GF-D8 (cell line): ENCODE measurements at regions not wholly inside any gene's neighbourhood (a gene's known extent, or its start where the extent isn't known, plus 50 kb on each side); places are given as distances from the start of the nearest gene placed in this dataset.

Experiments
- DNase-seq: peaks from one replicate; lab custom pipeline; 2025; lab: John Stamatoyannopoulos, UW

- no peak for DNase-seq
Observed at GRCh38 chr15:96390986-96391385, 60.5 kb downstream of the NR2F2 start.

DNA sequence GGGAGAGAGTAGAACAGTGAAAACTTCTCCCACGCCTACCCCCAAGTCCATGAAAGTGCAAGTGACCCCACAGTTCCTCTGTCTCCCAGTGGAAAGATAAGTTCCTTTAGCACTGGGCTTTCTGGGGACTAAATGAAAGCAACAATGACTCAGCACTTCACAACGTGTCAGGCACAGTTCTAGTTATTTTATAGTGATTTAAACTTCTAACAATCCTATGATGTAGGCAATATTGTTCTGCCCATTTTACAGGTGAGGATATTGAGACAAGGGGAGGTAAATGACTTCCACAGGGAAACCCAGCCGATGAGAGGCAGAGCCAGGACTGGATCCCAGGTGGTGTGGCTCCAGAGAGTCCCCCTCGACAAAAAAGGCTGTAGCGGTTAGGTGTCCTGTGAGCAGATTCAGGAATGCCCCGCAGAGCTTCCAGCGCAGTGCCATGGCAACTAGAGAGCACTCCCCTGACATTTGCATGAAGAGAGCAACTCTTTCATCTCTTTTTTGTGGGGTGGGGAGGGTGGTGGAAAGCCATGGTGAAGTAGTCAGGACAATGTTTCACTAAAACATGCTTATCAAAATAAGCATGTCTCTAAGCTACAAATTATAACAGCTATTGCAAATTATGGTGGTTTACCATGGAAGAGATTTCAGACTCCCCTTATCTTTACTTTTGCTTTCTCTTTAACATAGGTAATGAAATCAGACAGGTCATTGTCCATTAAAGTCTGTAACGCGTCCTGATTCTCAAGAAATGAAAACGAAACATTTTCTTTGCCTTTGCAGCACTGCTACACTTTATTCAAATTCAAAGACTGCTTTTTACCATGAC lies 62.1 kb downstream of the NR2F2 start:
- no peak for DNase-seq

- DNase-seq: no peak
Observed at GRCh38 chr15:96393209-96393513, 62.7 kb downstream of the NR2F2 start.

DNA sequence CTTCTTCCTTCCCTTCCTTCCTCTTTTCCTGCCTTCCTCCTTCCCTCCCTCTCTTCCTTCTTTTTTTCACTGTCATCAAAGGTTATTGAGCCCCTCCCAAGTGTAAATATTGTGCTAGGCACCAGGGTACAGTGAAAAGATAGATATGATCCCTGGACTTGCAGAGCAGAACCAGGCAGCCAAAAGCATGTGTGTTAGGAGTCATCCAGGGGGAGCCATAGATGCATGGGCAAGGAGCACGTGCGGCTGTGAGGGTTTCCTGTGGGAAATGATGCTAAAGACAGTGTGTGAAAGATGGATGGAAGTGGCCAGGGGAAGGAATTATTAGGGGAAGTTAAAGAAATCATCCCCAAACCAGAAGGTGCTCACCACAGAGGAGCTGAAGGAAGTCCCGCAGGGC lies 65.2 kb downstream of the NR2F2 start:
- no peak for DNase-seq

GRCh38 chr15:96398776-96399175 lies 68.3 kb downstream of the NR2F2 start:
- DNase-seq: no peak

DNA sequence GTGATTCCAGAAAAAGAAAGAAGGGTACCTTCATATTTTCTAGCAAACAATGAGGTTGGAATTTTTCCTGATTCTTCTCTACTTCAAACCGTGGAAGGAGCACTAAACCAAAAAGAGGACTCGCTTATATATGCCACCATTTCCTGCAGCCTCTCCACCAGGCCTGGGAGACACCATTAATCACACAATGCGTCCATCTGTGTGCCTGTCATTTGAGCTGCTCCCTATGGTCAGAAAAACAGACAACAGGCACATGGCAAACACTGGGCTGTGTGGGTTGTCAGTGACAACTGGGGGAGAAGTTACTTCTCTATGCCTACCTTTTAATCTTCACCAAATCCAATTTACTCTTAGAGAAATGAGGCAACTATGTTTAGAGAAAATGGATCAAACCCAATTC lies 71.9 kb downstream of the NR2F2 start:
- DNase-seq: no peak

DNA sequence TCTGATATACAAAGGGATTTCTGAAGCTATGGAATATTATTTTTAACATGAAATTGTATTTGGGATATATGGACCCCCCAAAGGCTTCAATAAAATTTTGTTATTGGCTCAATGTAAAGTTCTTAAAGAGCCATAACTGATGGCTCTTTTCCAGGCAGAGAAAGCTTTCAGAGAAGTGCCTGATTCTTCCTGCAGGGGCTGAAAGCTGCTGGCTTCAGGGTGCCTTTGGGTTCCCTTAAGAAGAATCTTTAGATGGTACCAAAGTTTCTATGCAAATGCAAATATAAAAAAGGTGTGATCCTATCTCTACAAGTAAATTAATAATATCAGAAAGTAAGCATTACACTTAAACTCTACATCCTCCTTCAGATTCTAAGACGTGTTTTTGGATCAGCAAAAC lies 72.6 kb downstream of the NR2F2 start:
- no peak for DNase-seq

DNA sequence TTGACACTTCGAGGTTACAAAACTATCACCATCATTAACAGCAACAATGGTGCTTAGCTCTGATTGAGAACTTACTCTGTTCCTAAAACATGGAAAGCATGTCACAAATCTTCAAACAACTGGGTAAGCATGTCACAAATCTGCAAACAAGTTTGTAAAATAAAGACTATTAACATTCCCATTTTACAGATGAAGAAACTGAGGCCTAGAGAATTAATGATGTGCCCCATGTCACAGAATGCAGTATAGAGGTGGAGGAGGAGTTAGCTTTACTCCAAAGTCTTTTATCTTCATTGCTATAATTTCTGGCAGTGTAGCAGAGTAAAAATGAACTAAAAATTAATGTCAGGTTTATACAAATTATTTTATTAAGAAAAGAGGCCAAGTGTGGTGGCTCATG lies 73.4 kb downstream of the NR2F2 start:
- DNase-seq: no peak

GRCh38 chr15:96404560-96404959 lies 74.1 kb downstream of the NR2F2 start:
- DNase-seq: no peak

GRCh38 chr15:96406291-96406690 lies 75.8 kb downstream of the NR2F2 start:
- DNase-seq: no peak

- no peak for DNase-seq
Observed at GRCh38 chr15:96406701-96407100, 76.2 kb downstream of the NR2F2 start.

DNA sequence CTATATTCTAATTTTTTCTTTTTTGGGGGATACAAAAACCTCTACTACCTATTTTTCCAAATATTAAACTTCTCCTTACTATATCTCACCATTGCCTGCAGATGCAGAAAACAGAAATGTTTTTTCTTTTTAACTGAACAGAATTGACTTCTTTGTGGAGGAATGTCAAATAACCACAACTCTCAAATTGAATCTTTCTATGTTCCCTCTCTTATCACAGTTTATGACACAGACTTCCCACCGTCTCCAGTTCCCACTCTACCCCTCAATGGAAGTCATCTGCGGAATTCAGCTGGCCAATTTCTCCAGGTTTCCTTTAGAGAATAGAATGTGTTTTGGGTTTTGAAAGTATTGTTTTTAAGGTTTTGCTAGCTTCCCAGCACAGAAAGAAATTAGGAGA lies 77.0 kb downstream of the NR2F2 start:
- no peak for DNase-seq

GRCh38 chr15:96408591-96409183 lies 78.2 kb downstream of the NR2F2 start:
- no peak for DNase-seq

- no peak for DNase-seq
Observed at GRCh38 chr15:96409215-96410138, 79.0 kb downstream of the NR2F2 start.

GRCh38 chr15:96410175-96411055 lies 79.9 kb downstream of the NR2F2 start:
- DNase-seq: no peak

- DNase-seq: no peak
Observed at GRCh38 chr15:96411056-96412031, 80.8 kb downstream of the NR2F2 start.

DNA sequence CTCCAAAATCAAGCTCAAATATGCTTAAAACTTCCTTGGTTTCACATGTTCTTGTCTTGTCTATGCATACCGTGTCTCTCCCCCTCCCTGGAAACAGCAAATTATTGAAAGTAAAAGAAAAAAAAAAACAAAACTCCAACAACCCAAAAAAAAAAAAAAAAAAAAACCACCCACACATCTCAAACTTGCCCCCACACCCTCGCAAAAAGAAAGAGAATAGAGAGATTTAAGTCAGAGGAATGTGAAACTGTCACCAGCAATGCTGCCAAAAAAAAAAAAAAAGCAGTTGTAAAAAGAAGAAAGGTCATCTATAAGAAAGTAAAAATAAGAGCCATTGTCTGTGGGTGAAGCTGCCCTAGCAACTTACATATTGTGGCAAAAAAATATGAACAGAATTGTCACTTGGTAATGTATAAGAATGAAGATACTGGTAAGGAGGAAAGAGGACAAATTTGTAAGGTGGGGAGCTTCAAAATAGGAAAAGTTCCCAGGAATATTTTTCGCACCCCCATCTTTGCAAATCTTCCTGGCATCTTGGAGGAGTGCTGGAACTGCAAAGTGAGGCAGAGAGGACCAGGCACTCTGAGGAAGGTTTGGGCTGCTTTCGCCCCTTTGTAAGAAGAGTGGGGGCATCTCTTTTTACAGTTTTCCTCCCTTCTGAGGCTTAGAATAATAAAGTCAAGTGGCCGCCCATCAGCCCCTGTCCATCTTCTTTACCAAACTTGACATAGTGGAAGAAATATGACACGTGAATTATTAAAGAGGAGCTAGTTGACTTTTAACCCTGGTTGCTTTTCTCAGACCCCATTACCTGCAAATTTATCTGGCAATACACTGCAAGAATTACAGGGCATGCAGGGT lies 81.8 kb downstream of the NR2F2 start:
- no peak for DNase-seq

DNA sequence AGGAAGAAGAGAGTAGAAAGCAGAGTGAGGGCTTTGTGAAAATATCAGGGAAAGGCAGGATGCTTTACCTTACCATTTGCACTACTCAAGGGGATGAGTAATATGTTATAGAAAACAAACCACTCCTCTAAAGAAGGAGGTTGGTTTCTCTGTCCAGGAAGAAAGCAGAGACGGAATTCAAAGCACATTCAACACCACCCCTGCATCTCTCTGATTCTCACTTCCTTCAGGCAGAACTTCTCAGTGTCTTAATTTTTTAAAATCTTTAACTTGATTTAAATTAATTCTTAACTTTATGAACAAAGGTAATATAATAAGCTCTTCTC lies 82.4 kb downstream of the NR2F2 start:
- no peak for DNase-seq

- no peak for DNase-seq
Observed at GRCh38 chr15:96413657-96414056, 83.2 kb downstream of the NR2F2 start.

DNA sequence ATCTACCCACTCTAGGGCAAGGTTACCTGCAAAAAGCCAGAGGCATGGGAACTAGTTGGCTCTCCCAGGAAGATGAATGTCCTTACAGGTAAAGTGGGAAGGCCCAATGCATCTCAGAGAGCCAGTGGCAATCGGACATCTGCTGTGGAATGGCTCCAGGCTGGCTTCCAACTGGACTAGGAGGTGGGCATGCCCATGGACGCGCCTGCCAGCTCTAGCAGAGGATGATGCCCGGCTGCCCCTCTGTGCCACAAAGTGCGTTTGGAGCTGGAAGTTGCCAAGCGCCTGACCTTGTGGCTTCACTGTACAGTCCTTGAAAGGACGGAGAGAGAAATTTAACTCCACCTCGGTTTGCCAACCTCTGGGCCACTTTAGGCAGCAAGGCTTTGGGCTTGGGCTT lies 84.4 kb downstream of the NR2F2 start:
- no peak for DNase-seq
